K562 (cell line): ENCODE measurements at regions not wholly inside any gene's neighbourhood (a gene's known extent, or its start where the extent isn't known, plus 50 kb on each side); places are given as distances from the start of the nearest gene placed in this dataset.

ENCODE experiments used
- ATAC-seq: fragments of 200-7000 bp; cut with Tn5 transposase; 3 replicates; pipeline ENCODE4 v1.9.1; 2020; ENCODE audit warnings: moderate library complexity
- BruUV-seq: library from RNA; stranded (reverse); fragments of 400-500 nt; replicated peaks from 2 replicates; lab custom pipeline; 2021; lab: Mats Ljungman, UMichigan
- CTCF ChIA-PET: fragments of 300-600 bp; formaldehyde crosslinking; extraction: SDS; loops from one replicate; lab custom pipeline; 2021; ENCODE audit warnings: low intra/inter-chr PET ratio; lab: Yijun Ruan, JAX
- POLR2A ChIA-PET: fragments of 300-600, 350-650 bp; sonication (Branson Sonifier 250); formaldehyde crosslinking; extraction: SDS; loops from one replicate; lab custom pipeline; 2021; ENCODE audit warnings: antibody characterized with exemption, inconsistent platforms; lab: Yijun Ruan, JAX
- DNase-seq, 4 experiments: peaks; one replicate each; pipeline versions ENCODE4 v3.0.0 to v3.0.0-alpha.2; 2011 to 2018; ENCODE audit warnings: low spot score in 3 of 4, mixed read lengths in 3 of 4; ENCODE audit errors: extremely low read depth in 1 of 4
- FAIRE-seq: peaks from 2 replicates; lab custom pipeline; 2011; peaks lifted over from hg19 to GRCh38; lab: Jason Lieb, UNC
- H2AFZ ChIP-seq: 2 replicates; pipeline ENCODE4 v1.6.0; 2011; ENCODE audit warnings: low read depth, low read length, control low read depth, inconsistent platforms
- H3K27ac ChIP-seq: fragments of 200-600 bp; 3 replicates; pipeline ENCODE4 v1.8.0; 2011; ENCODE audit warnings: low read depth, mild to moderate bottlenecking, control low read depth, inconsistent platforms, low read length, moderate library complexity, mixed read lengths; ENCODE audit errors: extremely low read depth
- H3K27me3 ChIP-seq, 2 experiments: fragments of 300-600 bp in 1 of 2; 2 replicates in 1 of 2; 3 replicates in 1 of 2; pipeline versions ENCODE4 v1.6.0 to v1.8.0; 2011; ENCODE audit warnings: inconsistent platforms in 2 of 2, low read length in 2 of 2, mild to moderate bottlenecking in 1 of 2, mixed read lengths in 1 of 2, moderate library complexity in 1 of 2; ENCODE audit not compliant: control insufficient read depth in 2 of 2, insufficient read depth in 2 of 2
- H3K36me3 ChIP-seq: fragments of 300-600 bp; 3 replicates; pipeline ENCODE4 v1.8.0; 2011; ENCODE audit warnings: mild to moderate bottlenecking, low read length, inconsistent platforms; ENCODE audit not compliant: control insufficient read depth, insufficient read depth
- H3K4me1 ChIP-seq, 2 experiments: fragments of 200-600 bp in 1 of 2; replicated peaks in 1 of 2; 2 replicates in 1 of 2; 3 replicates in 1 of 2; pipeline versions ENCODE4 v1.5.1 to v1.8.0; 2011; ENCODE audit warnings: inconsistent platforms in 2 of 2, low read length in 2 of 2, mild to moderate bottlenecking in 1 of 2, mixed read lengths in 1 of 2, moderate library complexity in 1 of 2; ENCODE audit not compliant: control insufficient read depth in 2 of 2, insufficient read depth in 2 of 2
- H3K4me2 ChIP-seq: 2 replicates; pipeline ENCODE4 v1.6.1; 2011; ENCODE audit warnings: low read length, control low read depth, inconsistent platforms, mixed read lengths; ENCODE audit not compliant: insufficient read depth
- H3K4me3 ChIP-seq: fragments of 200-600 bp; sonication (generic), shearing (Covaris generic); 2 replicates; pipeline ENCODE4 v1.5.1; 2016; ENCODE audit warnings: control low read depth, inconsistent platforms
- H3K79me2 ChIP-seq: fragments of 200-600 bp; 3 replicates; pipeline ENCODE4 v1.8.0; 2011; ENCODE audit warnings: low read length, inconsistent platforms; ENCODE audit not compliant: control insufficient read depth, insufficient read depth
- H3K9ac ChIP-seq, 2 experiments: 2 replicates each; pipeline versions ENCODE4 v1.6.0 to v1.6.1; 2011; ENCODE audit warnings: low read depth in 2 of 2, low read length in 2 of 2, control low read depth in 1 of 2, inconsistent platforms in 1 of 2, mild to moderate bottlenecking in 1 of 2, mixed read lengths in 1 of 2; ENCODE audit not compliant: insufficient read depth in 1 of 2
- H3K9me1 ChIP-seq: one replicate; pipeline ENCODE4 v1.6.0; 2011; ENCODE audit warnings: inconsistent platforms, mild to moderate bottlenecking, low read length, moderate library complexity; ENCODE audit not compliant: control insufficient read depth, insufficient read depth
- H3K9me3 ChIP-seq: replicated peaks from 2 replicates; pipeline ENCODE4 v1.5.1; 2011; ENCODE audit warnings: low read depth, low read length, inconsistent platforms; ENCODE audit not compliant: control insufficient read depth, insufficient read depth
- H4K20me1 ChIP-seq: replicated peaks from 2 replicates; pipeline ENCODE4 v1.6.1; 2011; ENCODE audit warnings: low read length, inconsistent platforms, mixed read lengths; ENCODE audit not compliant: control insufficient read depth, insufficient read depth
- CBX3 ChIP-seq, 2 experiments: IDR thresholded peaks; 1 replicate in 1 of 2; 2 replicates in 1 of 2; pipeline ENCODE4 v1.6.1; 2012; ENCODE audit warnings: inconsistent platforms in 2 of 2, low read length in 2 of 2, borderline replicate concordance in 1 of 2, control low read depth in 1 of 2
- CSDE1 ChIP-seq, 2 experiments: fragments of 450-650 bp; IDR thresholded peaks; 2 replicates each; pipeline ENCODE4 v1.6.1; 2016; ENCODE audit warnings: mild to moderate bottlenecking in 1 of 2
- ELF1 ChIP-seq: fragments of 200-800 bp; sonication (Bioruptor generic); IDR thresholded peaks from 2 replicates; pipeline ENCODE4 v1.6.1; 2016; ENCODE audit warnings: missing genetic modification characterization, missing compliant biosample characterization
- FUS ChIP-seq: fragments of 200-400 bp; formaldehyde crosslinking; optimal IDR thresholded peaks from 2 replicates; pipeline ENCODE3; 2017; ENCODE audit warnings: low read depth, low read length
- HDAC8 ChIP-seq: fragments of 450-650 bp; IDR thresholded peaks from 2 replicates; pipeline ENCODE4 v1.6.1; 2016; ENCODE audit warnings: mild to moderate bottlenecking, missing genetic modification characterization, moderate library complexity, missing compliant biosample characterization
- MCM2 ChIP-seq: fragments of 450-650 bp; IDR thresholded peaks from 2 replicates; pipeline ENCODE4 v1.6.1; 2017; ENCODE audit warnings: low read depth, mild to moderate bottlenecking
- NCOA4 ChIP-seq: fragments of 450-650 bp; IDR thresholded peaks from 2 replicates; pipeline ENCODE4 v1.6.1; 2018; ENCODE audit warnings: mild to moderate bottlenecking; ENCODE audit not compliant: partially characterized antibody
- NFYB ChIP-seq: IDR thresholded peaks from 2 replicates; pipeline ENCODE4 v1.6.1; 2011; ENCODE audit warnings: mild to moderate bottlenecking, moderate library complexity; ENCODE audit not compliant: insufficient read length; ENCODE audit errors: extremely low read depth
- PATZ1 ChIP-seq: fragments of 250-450 bp; sonication (Bioruptor Pico); IDR thresholded peaks from 2 replicates; pipeline ENCODE4 v1.5.0; 2020; ENCODE audit warnings: mild to moderate bottlenecking, borderline replicate concordance
- RBM22 ChIP-seq: fragments of 200-400 bp; formaldehyde crosslinking; IDR thresholded peaks from 2 replicates; pipeline ENCODE4 v1.6.1; 2018; ENCODE audit warnings: low read length, low read depth; ENCODE audit not compliant: poor library complexity, severe bottlenecking
- RUNX1 ChIP-seq: sonication (generic); IDR thresholded peaks from 2 replicates; pipeline ENCODE4 v1.6.1; 2016; ENCODE audit warnings: antibody characterized with exemption, low read depth
- SP1 ChIP-seq: sonication (generic); formaldehyde crosslinking; IDR thresholded peaks from 2 replicates; pipeline ENCODE4 v1.8.1; 2022; ENCODE audit warnings: mild to moderate bottlenecking, missing genetic modification reagents
- SRSF3 ChIP-seq: fragments of 200-400 bp; formaldehyde crosslinking; IDR thresholded peaks from 2 replicates; pipeline ENCODE4 v1.6.1; 2016; ENCODE audit warnings: mild to moderate bottlenecking, low read length, moderate library complexity; ENCODE audit not compliant: insufficient read depth
- ZFP91 ChIP-seq: sonication (generic); formaldehyde crosslinking; IDR thresholded peaks from 2 replicates; pipeline ENCODE4 v1.8.0; 2022; ENCODE audit warnings: mild to moderate bottlenecking, missing genetic modification reagents
- ZNF239 ChIP-seq: fragments of 250-450 bp; sonication (Bioruptor Pico); IDR thresholded peaks from 2 replicates; pipeline ENCODE4 v1.4.0; 2020; ENCODE audit warnings: mild to moderate bottlenecking
- ZNF408 ChIP-seq: fragments of 250-450 bp; sonication (Bioruptor Pico); IDR thresholded peaks from 2 replicates; pipeline ENCODE4 v1.4.0; 2020; ENCODE audit warnings: low read depth, mild to moderate bottlenecking, moderate library complexity
- ZNF561 ChIP-seq: fragments of 450-650 bp; formaldehyde crosslinking; conservative IDR thresholded peaks from 2 replicates; pipeline ENCODE4 v1.4.0; 2020; ENCODE audit warnings: mild to moderate bottlenecking, moderate library complexity
- ZNF644 ChIP-seq: fragments of 200-800 bp; sonication (Bioruptor generic); IDR thresholded peaks from 2 replicates; pipeline ENCODE4 v1.6.1; 2016; ENCODE audit warnings: low read depth, missing genetic modification characterization, missing compliant biosample characterization
- ZNF764 ChIP-seq: fragments of 250-450 bp; sonication (Bioruptor Pico); IDR thresholded peaks from 2 replicates; pipeline ENCODE4 v1.4.0; 2020; ENCODE audit warnings: low read depth, mild to moderate bottlenecking, moderate library complexity
- WGBS: fragments of 100-300 bp; shearing (Covaris generic); methylation state at CpG from one replicate; pipeline ENCODE4 v1.1.6; 2016; ENCODE audit warnings: low coverage, mixed read lengths; ENCODE audit not compliant: insufficient coverage; ENCODE audit errors: missing lambda C conversion rate; 5-methylcytosine and 5-hydroxymethylcytosine counted together
- in situ Hi-C: fragments of 300-500 bp; cut with MboI; formaldehyde crosslinking; loops from 4 replicates; pipeline ENCODE4 v1.15.0; 2018; ENCODE audit warnings: inconsistent platforms, mixed read lengths
- intact Hi-C: fragments of 100-400 bp; cut with micrococcal nuclease; formaldehyde crosslinking; loops from 2 replicates; pipeline ENCODE4 v1.14.2; 2022

GRCh38 chr18:27666016-27666415 lies 480.9 kb upstream of the CHST9 start:
- 0% methylated on average over 3 of the region's 3 CpGs for WGBS
- no peak for FAIRE-seq
- no peaks in the 10 kb centered on the region for H3K79me2 ChIP-seq
- CTCF ChIA-PET = no interaction called here
- no TSS peak for BruUV-seq
- no peak for DNase-seq
- ATAC-seq = no peak
- no peaks in the 10 kb centered on the region for H3K4me1 ChIP-seq
- H2AFZ ChIP-seq = no peak overlapping the region
- H3K4me2 ChIP-seq = no peak overlapping the region
- H3K9me3 ChIP-seq = no peaks in the 10 kb centered on the region
- H3K9ac ChIP-seq = no peak overlapping the region
- no peaks in the 10 kb centered on the region for H3K27me3 ChIP-seq
- H3K36me3 ChIP-seq = no peaks in the 10 kb centered on the region
- no peaks in the 10 kb centered on the region for H3K9me1 ChIP-seq
- in situ Hi-C loops (no loop called here), intact Hi-C loops (no loop called here)
- H4K20me1 ChIP-seq = no peaks in the 10 kb centered on the region
- POLR2A ChIA-PET = no interaction called here
- no peak overlapping the region for H3K27ac ChIP-seq
- H3K4me3 ChIP-seq = no peak overlapping the region
- TF ChIP-seq ZNF239 (CRISPR knock-in tag) = no peak
- no peak for TF ChIP-seq NCOA4
- TF ChIP-seq ZNF644 (tag) = no peak
- no peak for TF ChIP-seq ELF1
- no peak for TF ChIP-seq CBX3 (IDR thresholded peaks at IDR 0.05; ENCODE audit: borderline replicate concordance in 1 of 2, low read length in 2 of 2)
- no peak for TF ChIP-seq PATZ1 (CRISPR knock-in tag)
- no peak for TF ChIP-seq RBM22
- no peak for TF ChIP-seq NFYB
- no peak for TF ChIP-seq MCM2
- no peak for TF ChIP-seq SP1 (CRISPR knock-in tag)
- TF ChIP-seq RUNX1 = no peak
- no peak for TF ChIP-seq ZNF764 (CRISPR knock-in tag)
- TF ChIP-seq ZFP91 (CRISPR knock-in tag) = no peak
- TF ChIP-seq CSDE1 (IDR thresholded peaks at IDR 0.05) = no peak
- TF ChIP-seq SRSF3 = no peak
- TF ChIP-seq ZNF408 (CRISPR knock-in tag) = no peak
- no peak for TF ChIP-seq ZNF561 (CRISPR knock-in tag)
- TF ChIP-seq FUS = no peak
- no peak for TF ChIP-seq HDAC8 (tag)
